ENCODE measurements at regions not wholly inside any gene's neighbourhood (a gene's known extent, or its start where the extent isn't known, plus 50 kb on each side); places are given as distances from the start of the nearest gene placed in this dataset.

GRCh38 chr2:128930101-128930500 is 611.4 kb upstream of the HS6ST1 start:
- DNase-seq: no peak
- Mint-ChIP-seq H3K27ac (no peak overlapping the region), H3K36me3 (ENCODE audit: insufficient read depth in 2 of 2) (no peaks in the 10 kb centered on the region), H3K4me3 (no peak overlapping the region), H3K27me3 (ENCODE audit: low read depth) (no peaks in the 10 kb centered on the region), H3K9me3 (no peaks in the 10 kb centered on the region), H3K4me1 (ENCODE audit: low read depth) (no peaks in the 10 kb centered on the region)
- no peak for ATAC-seq (replicated peaks in 1 of 2)

DNA sequence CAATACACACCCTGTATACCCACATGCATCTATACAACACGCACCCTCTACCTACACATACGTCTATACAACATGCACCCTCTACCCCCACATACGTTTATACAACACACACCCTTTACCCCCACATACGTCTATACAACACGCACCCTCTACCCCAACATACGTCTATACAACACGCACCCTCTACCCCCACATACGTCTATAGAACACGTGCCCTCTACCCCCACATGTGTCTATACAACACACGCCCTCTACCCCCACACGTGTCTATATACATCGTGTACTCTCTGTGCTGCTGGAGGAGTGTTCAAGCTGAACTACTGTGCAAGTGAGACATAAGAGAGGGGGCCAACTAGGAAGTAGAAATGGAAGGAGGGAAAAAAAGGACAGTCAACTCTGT is 621.7 kb upstream of the HS6ST1 start:
- Mint-ChIP-seq H3K27ac (no peak overlapping the region), H3K4me3 (no peak overlapping the region), H3K4me1 (ENCODE audit: low read depth) (no peaks in the 10 kb centered on the region), H3K9me3 (peaks cover 2 to 4% of the 10 kb centered on the region in 2 donors), H3K36me3 (ENCODE audit: insufficient read depth in 2 of 2) (no peaks in the 10 kb centered on the region), H3K27me3 (ENCODE audit: low read depth) (no peaks in the 10 kb centered on the region)
- DNase-seq (no peak), ATAC-seq (replicated peaks in 1 of 2) (no peak)

DNA sequence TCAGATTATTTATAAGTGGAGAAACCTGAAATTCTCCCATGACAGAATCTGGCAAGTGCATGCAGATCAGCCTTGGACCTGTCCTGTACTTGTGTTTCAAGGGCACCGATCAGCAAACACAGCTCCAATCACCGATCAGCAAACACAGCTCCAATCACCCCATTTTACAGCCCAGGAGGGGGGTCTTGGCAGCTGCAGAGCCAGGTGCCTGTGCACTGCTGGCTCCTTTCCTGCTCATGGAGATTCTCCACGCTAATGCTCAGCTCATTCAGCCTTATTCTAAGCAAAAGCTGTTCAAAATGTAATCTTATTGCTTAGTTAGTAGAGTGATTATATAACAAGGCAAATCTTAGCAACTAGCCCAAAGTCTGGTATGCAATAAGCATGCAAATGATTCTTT is 623.1 kb upstream of the HS6ST1 start:
- ATAC-seq (replicated peaks in 1 of 2) (no peak), DNase-seq (no peak)
- Mint-ChIP-seq H3K4me1 (ENCODE audit: low read depth) (no peaks in the 10 kb centered on the region), H3K36me3 (ENCODE audit: insufficient read depth in 2 of 2) (no peaks in the 10 kb centered on the region), H3K27me3 (ENCODE audit: low read depth) (no peaks in the 10 kb centered on the region), H3K4me3 (no peak overlapping the region), H3K27ac (no peak overlapping the region), H3K9me3 (peaks cover 0 to 4% of the 10 kb centered on the region in 2 donors)

- Mint-ChIP-seq H3K27me3 (ENCODE audit: low read depth) (no peaks in the 10 kb centered on the region), H3K9me3 (peaks cover 2 to 5% of the 10 kb centered on the region in 2 donors), H3K4me1 (ENCODE audit: low read depth) (no peaks in the 10 kb centered on the region), H3K4me3 (no peak overlapping the region), H3K27ac (no peak overlapping the region), H3K36me3 (ENCODE audit: insufficient read depth in 2 of 2) (no peaks in the 10 kb centered on the region)
- ATAC-seq (replicated peaks in 1 of 2): no peak
- no peak for DNase-seq
Observed at GRCh38 chr2:128949360-128949759, 630.7 kb upstream of the HS6ST1 start.

GRCh38 chr2:128950758-128951157 is 632.1 kb upstream of the HS6ST1 start:
- peaks cover 3 to 7% of the 10 kb centered on the region in 2 donors for H3K9me3 Mint-ChIP-seq
- ATAC-seq (replicated peaks in 1 of 2) (no peak), DNase-seq (no peak)
- H3K36me3 Mint-ChIP-seq (ENCODE audit: insufficient read depth in 2 of 2): no peaks in the 10 kb centered on the region
- H3K4me1 Mint-ChIP-seq (ENCODE audit: low read depth): no peaks in the 10 kb centered on the region
- H3K27ac Mint-ChIP-seq: no peak overlapping the region
- H3K27me3 Mint-ChIP-seq (ENCODE audit: low read depth): no peaks in the 10 kb centered on the region
- H3K4me3 Mint-ChIP-seq: no peak overlapping the region

DNA sequence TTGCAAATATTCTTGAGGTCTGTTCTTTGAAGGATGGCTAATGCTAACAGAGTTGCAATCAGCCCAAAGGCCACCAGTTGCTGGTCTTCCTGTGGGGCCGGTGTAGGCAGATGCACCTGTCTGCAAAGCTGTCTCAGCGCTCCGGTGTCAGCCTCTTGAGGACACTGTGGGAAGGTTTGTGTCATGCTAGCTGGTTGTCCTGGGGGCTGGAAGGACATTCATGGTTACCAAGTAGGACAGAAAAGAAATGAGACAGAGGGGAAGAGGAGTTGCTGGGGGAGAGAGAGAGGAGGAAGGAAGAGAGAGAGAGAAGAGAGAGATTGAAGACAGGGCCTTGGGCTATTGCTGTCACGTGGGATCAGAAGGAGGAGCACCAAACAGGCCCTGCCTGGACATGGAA is 639.6 kb upstream of the HS6ST1 start:
- H3K27ac Mint-ChIP-seq: no peak overlapping the region
- no peaks in the 10 kb centered on the region for H3K4me1 Mint-ChIP-seq (ENCODE audit: low read depth)
- no peak overlapping the region for H3K4me3 Mint-ChIP-seq

DNA sequence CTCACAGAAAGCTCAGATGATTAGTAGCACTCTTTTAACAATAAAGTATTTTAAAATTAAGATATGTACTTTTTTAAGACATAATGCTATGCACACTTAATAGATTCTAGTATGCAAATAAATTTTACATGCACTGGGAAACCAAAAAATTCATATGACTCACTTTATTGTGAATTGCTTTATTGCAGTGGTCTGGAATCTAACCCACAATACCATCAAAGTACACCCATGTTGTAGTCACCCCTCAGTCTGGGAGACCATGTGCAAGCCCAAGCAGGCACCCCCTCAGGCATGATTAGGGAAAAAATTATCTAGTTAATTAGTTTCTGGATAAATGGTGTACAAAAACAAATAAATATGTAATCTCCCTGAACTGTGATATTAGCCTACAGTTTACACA is 649.0 kb upstream of the HS6ST1 start:
- Mint-ChIP-seq H3K27ac (no peak overlapping the region), H3K27me3 (ENCODE audit: low read depth) (no peaks in the 10 kb centered on the region), H3K9me3 (peaks cover under 1 to 2% of the 10 kb centered on the region in 2 donors), H3K36me3 (ENCODE audit: insufficient read depth in 2 of 2) (no peaks in the 10 kb centered on the region), H3K4me3 (no peak overlapping the region), H3K4me1 (ENCODE audit: low read depth) (no peaks in the 10 kb centered on the region)
- DNase-seq (no peak), ATAC-seq (replicated peaks in 1 of 2) (no peak)

More for the DNA sequence above, 639.6 kb upstream of the HS6ST1 start:
- ATAC-seq (replicated peaks in 1 of 2): no peak
- no peak for DNase-seq
- Mint-ChIP-seq H3K9me3 (peaks cover 5 to 8% of the 10 kb centered on the region in 2 donors), H3K36me3 (ENCODE audit: insufficient read depth in 2 of 2) (peaks cover 0 to 1% of the 10 kb centered on the region in 2 donors), H3K27me3 (ENCODE audit: low read depth) (no peaks in the 10 kb centered on the region)

GRCh38 chr2:128969374-128969773 is 650.7 kb upstream of the HS6ST1 start:
- peaks cover 0 to 2% of the 10 kb centered on the region in 2 donors for H3K9me3 Mint-ChIP-seq
- H3K36me3 Mint-ChIP-seq (ENCODE audit: insufficient read depth in 2 of 2): no peaks in the 10 kb centered on the region
- no peak overlapping the region for H3K4me3 Mint-ChIP-seq
- H3K27ac Mint-ChIP-seq: no peak overlapping the region
- ATAC-seq (replicated peaks in 1 of 2): no peak
- H3K27me3 Mint-ChIP-seq (ENCODE audit: low read depth): no peaks in the 10 kb centered on the region
- no peak for DNase-seq
- H3K4me1 Mint-ChIP-seq (ENCODE audit: low read depth): no peaks in the 10 kb centered on the region

GRCh38 chr2:128970332-128971116 is 651.9 kb upstream of the HS6ST1 start:
- Mint-ChIP-seq H3K4me1 (ENCODE audit: low read depth) (no peaks in the 10 kb centered on the region), H3K4me3 (no peak overlapping the region), H3K27me3 (ENCODE audit: low read depth) (no peaks in the 10 kb centered on the region), H3K27ac (no peak overlapping the region), H3K36me3 (ENCODE audit: insufficient read depth in 2 of 2) (no peaks in the 10 kb centered on the region), H3K9me3 (peaks cover 0 to 2% of the 10 kb centered on the region in 2 donors)
- DNase-seq (no peak), ATAC-seq (replicated peaks in 1 of 2) (no peak)

GRCh38 chr2:128973566-128973965 is 654.9 kb upstream of the HS6ST1 start:
- H3K27ac Mint-ChIP-seq: no peak overlapping the region
- no peaks in the 10 kb centered on the region for H3K4me1 Mint-ChIP-seq (ENCODE audit: low read depth)
- H3K4me3 Mint-ChIP-seq: no peak overlapping the region
- ATAC-seq (replicated peaks in 1 of 2) (no peak), DNase-seq (no peak)
- no peaks in the 10 kb centered on the region for H3K36me3 Mint-ChIP-seq (ENCODE audit: insufficient read depth in 2 of 2)
- H3K27me3 Mint-ChIP-seq (ENCODE audit: low read depth): no peaks in the 10 kb centered on the region
- peaks cover 0 to 2% of the 10 kb centered on the region in 2 donors for H3K9me3 Mint-ChIP-seq

DNA sequence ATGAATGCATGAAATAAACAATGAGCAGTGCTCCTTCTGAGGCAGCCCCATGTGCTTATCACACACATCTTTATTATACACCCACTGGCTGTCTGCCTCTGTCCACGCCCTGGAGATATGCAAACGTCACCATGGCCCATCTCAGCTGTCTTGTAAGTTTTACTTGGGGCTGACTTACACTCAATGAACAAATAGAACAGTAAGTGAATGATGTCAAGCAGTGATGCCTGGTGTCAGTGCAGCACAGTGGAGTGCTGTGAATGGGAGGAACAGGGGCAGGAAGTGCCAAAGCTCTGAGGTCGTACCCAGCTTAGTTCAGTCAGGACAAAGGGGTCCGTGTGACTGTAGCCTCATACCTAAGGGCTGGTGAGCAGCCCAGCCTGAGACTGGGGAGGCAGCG is 659.5 kb upstream of the HS6ST1 start:
- no peak for ATAC-seq (replicated peaks in 1 of 2)
- DNase-seq: no peak

DNA sequence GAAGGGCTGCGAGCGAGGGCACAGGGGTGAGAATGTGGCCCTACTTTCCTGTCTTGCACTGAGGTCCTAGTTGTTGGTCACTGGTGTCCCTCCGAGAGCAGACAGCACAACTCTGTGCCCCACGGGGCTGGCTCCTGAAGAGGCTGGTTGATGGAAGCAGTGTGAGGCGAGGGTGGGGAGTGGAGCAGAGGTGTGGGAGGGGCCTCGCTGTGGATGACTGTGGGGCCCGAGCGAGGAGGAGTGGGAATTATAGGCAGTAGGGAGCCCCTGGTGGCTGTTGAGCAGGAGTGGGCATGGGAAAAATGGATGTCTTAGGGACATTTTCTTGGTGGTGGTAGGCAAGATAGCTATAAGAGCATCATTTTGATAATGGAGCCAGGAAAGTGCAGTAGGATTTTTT is 660.5 kb upstream of the HS6ST1 start:
- DNase-seq (no peak), ATAC-seq (replicated peaks in 1 of 2) (no peak)
- H3K27me3 Mint-ChIP-seq (ENCODE audit: low read depth): no peaks in the 10 kb centered on the region
- no peak overlapping the region for H3K27ac Mint-ChIP-seq
- H3K4me1 Mint-ChIP-seq (ENCODE audit: low read depth): no peaks in the 10 kb centered on the region
- no peaks in the 10 kb centered on the region for H3K9me3 Mint-ChIP-seq
- H3K36me3 Mint-ChIP-seq (ENCODE audit: insufficient read depth in 2 of 2): no peaks in the 10 kb centered on the region
- H3K4me3 Mint-ChIP-seq: no peak overlapping the region

More for the DNA sequence above, 659.5 kb upstream of the HS6ST1 start:
- H3K4me1 Mint-ChIP-seq (ENCODE audit: low read depth): no peaks in the 10 kb centered on the region
- H3K36me3 Mint-ChIP-seq (ENCODE audit: insufficient read depth in 2 of 2): no peaks in the 10 kb centered on the region
- no peak overlapping the region for H3K4me3 Mint-ChIP-seq
- no peaks in the 10 kb centered on the region for H3K9me3 Mint-ChIP-seq
- H3K27ac Mint-ChIP-seq: no peak overlapping the region
- H3K27me3 Mint-ChIP-seq (ENCODE audit: low read depth): no peaks in the 10 kb centered on the region

DNA sequence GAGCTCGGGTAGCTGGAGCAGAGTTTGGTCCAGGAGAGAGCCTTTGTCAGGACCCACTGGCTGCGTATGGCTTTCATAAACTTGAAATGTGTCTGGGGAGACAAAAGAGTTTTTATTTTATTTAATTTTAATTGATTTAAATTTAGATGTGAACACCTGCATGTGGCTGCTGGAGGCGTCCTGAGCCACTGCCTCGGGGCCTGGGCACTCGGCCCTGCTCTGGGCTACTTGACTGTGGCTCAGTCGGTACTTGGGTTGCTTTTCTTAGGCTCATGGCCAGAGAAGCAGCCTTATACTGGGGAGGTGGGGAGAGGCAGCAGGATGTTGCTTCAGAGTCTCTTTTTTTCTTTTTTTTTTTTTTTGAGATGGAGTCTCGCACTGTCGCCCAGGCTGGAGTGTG is 661.8 kb upstream of the HS6ST1 start:
- H3K9me3 Mint-ChIP-seq: no peaks in the 10 kb centered on the region
- no peaks in the 10 kb centered on the region for H3K27me3 Mint-ChIP-seq (ENCODE audit: low read depth)
- ATAC-seq (replicated peaks in 1 of 2): no peak
- H3K36me3 Mint-ChIP-seq (ENCODE audit: insufficient read depth in 2 of 2): no peaks in the 10 kb centered on the region
- H3K27ac Mint-ChIP-seq: no peak overlapping the region
- DNase-seq: no peak
- no peak overlapping the region for H3K4me3 Mint-ChIP-seq
- H3K4me1 Mint-ChIP-seq (ENCODE audit: low read depth): no peaks in the 10 kb centered on the region

- no peaks in the 10 kb centered on the region for H3K9me3 Mint-ChIP-seq
- DNase-seq (no peak), ATAC-seq (replicated peaks in 1 of 2) (no peak)
- H3K4me1 Mint-ChIP-seq (ENCODE audit: low read depth): no peaks in the 10 kb centered on the region
- no peak overlapping the region for H3K4me3 Mint-ChIP-seq
- H3K27ac Mint-ChIP-seq: no peak overlapping the region
- H3K27me3 Mint-ChIP-seq (ENCODE audit: low read depth): no peaks in the 10 kb centered on the region
- no peaks in the 10 kb centered on the region for H3K36me3 Mint-ChIP-seq (ENCODE audit: insufficient read depth in 2 of 2)
Observed at GRCh38 chr2:128981353-128981752, 662.7 kb upstream of the HS6ST1 start.
